Stimulated activated CD4-positive, alpha-beta T cell treated with anti-CD3 and anti-CD28 coated beads, Interleukin-4, amount 100 ng/mL, for 48 hours (primary cell): ENCODE measurements at regions not wholly inside any gene's neighbourhood (a gene's known extent, or its start where the extent isn't known, plus 50 kb on each side); places are given as distances from the start of the nearest gene placed in this dataset.
A peak's percentile ranks its signal among the peaks of the same experiment; 100 is the strongest.

ENCODE experiments used
- DNase-seq, 2 donors: peaks; one replicate each; pipeline ENCODE4 v3.0.0-alpha.2; 2020; ENCODE audit warnings: low read depth in 2 of 2

- DNase-seq: no peak
Observed at GRCh38 chr6:170162775-170163404, 128.0 kb downstream of the DLL1 start.

GRCh38 chr6:170162011-170162774, 128.7 kb downstream of the DLL1 start:
- no peak for DNase-seq

- no peak for DNase-seq
Observed at GRCh38 chr6:170160628-170161611, 130.0 kb downstream of the DLL1 start.

GRCh38 chr6:170160031-170160627, 130.7 kb downstream of the DLL1 start:
- DNase-seq: peak in 1 of 2 donors; percentile 24

GRCh38 chr6:170159022-170159965, 131.6 kb downstream of the DLL1 start:
- DNase-seq: no peak

GRCh38 chr6:170158296-170159021, 132.4 kb downstream of the DLL1 start:
- no peak for DNase-seq

- DNase-seq: no peak
Observed at GRCh38 chr6:170157567-170158218, 133.2 kb downstream of the DLL1 start.

- DNase-seq: no peak
Observed at GRCh38 chr6:170156448-170157375, 134.2 kb downstream of the DLL1 start.

GRCh38 chr6:170155464-170156196, 135.2 kb downstream of the DLL1 start:
- no peak for DNase-seq

GRCh38 chr6:170153436-170154319, 137.2 kb downstream of the DLL1 start:
- no peak for DNase-seq

GRCh38 chr6:170152989-170153388, 137.9 kb downstream of the DLL1 start:
- DNase-seq: no peak

GRCh38 chr6:170152124-170152926, 138.6 kb downstream of the DLL1 start:
- DNase-seq: no peak

- DNase-seq: no peak
Observed at GRCh38 chr6:170151804-170152123, 139.1 kb downstream of the DLL1 start.

GRCh38 chr6:170151321-170151771, 139.5 kb downstream of the DLL1 start:
- no peak for DNase-seq

GRCh38 chr6:170150590-170150945, 140.3 kb downstream of the DLL1 start:
- no peak for DNase-seq
